Fibroblast of lung (primary cell): ENCODE measurements at regions not wholly inside any gene's neighbourhood (a gene's known extent, or its start where the extent isn't known, plus 50 kb on each side); places are given as distances from the start of the nearest gene placed in this dataset.

ENCODE experiments used
- DNase-seq, 2 donors: peaks; one replicate each; pipeline versions ENCODE4 v3.0.0 to v3.0.0-alpha.2; 2010; ENCODE audit warnings: low read depth in 2 of 2
- H2AFZ ChIP-seq: 2 replicates; pipeline ENCODE4 v1.5.1; 2012; ENCODE audit warnings: low read length, control low read depth, inconsistent platforms
- H3K27ac ChIP-seq: 2 replicates; pipeline ENCODE4 v1.5.1; 2011; ENCODE audit warnings: low read length, control low read depth; ENCODE audit not compliant: insufficient read depth
- H3K27me3 ChIP-seq: 2 replicates; pipeline ENCODE4 v1.5.1; 2011; ENCODE audit warnings: mild to moderate bottlenecking, low read length; ENCODE audit not compliant: control insufficient read depth, insufficient read depth
- H3K36me3 ChIP-seq: 2 replicates; pipeline ENCODE4 v1.5.1; 2011; ENCODE audit warnings: low read length; ENCODE audit not compliant: control insufficient read depth, insufficient read depth
- H3K4me1 ChIP-seq: 2 replicates; pipeline ENCODE4 v1.5.1; 2011; ENCODE audit warnings: low read length; ENCODE audit not compliant: control insufficient read depth, insufficient read depth; ENCODE audit errors: extremely low read depth
- H3K4me2 ChIP-seq: 2 replicates; pipeline ENCODE4 v1.5.1; 2011; ENCODE audit warnings: low read length, control low read depth; ENCODE audit not compliant: insufficient read depth; ENCODE audit errors: extremely low read depth
- H3K4me3 ChIP-seq, 4 experiments: fragments of 200-600 bp in 1 of 4; sonication (generic) in 1 of 4; replicated peaks in 1 of 4; 2 replicates each; pipeline ENCODE4 v1.5.1; 2011 to 2016; ENCODE audit warnings: low read length in 4 of 4, low read depth in 3 of 4, mild to moderate bottlenecking in 3 of 4, control low read depth in 2 of 4, inconsistent platforms in 1 of 4, mixed read lengths in 1 of 4; ENCODE audit not compliant: insufficient read depth in 1 of 4; ENCODE audit errors: control extremely low read depth in 1 of 4
- H3K79me2 ChIP-seq: 2 replicates; pipeline ENCODE4 v1.5.1; 2012; ENCODE audit warnings: mild to moderate bottlenecking, low read length, inconsistent platforms; ENCODE audit not compliant: control insufficient read depth, insufficient read depth
- H3K9ac ChIP-seq: 2 replicates; pipeline ENCODE4 v1.5.1; 2011; ENCODE audit warnings: mild to moderate bottlenecking, low read length, control low read depth; ENCODE audit not compliant: insufficient read depth
- H3K9me3 ChIP-seq: 2 replicates; pipeline ENCODE4 v1.5.1; 2012; ENCODE audit warnings: low read depth, low read length; ENCODE audit not compliant: control insufficient read depth, insufficient read depth
- H4K20me1 ChIP-seq: 2 replicates; pipeline ENCODE4 v1.5.1; 2011; ENCODE audit warnings: low read length; ENCODE audit not compliant: control insufficient read depth, insufficient read depth; ENCODE audit errors: extremely low read depth
- CTCF ChIP-seq, 2 donors: IDR thresholded peaks in 1 of 2; conservative IDR thresholded peaks in 1 of 2; 1 replicate in 1 of 2; 2 replicates in 1 of 2; pipeline ENCODE4 v1.5.1; 2011 to 2012; ENCODE audit warnings: low read length in 2 of 2, control low read depth in 1 of 2, inconsistent platforms in 1 of 2, low read depth in 1 of 2, mild to moderate bottlenecking in 1 of 2
- EZH2 ChIP-seq: IDR thresholded peaks from 2 replicates; pipeline ENCODE4 v1.5.1; 2012; ENCODE audit warnings: low read length, control low read depth, mild to moderate bottlenecking; ENCODE audit errors: missing control alignments

- Histone ChIP-seq H3K79me2 (no peaks in the 10 kb centered on the region), H3K9me3 (no peaks in the 10 kb centered on the region), H3K36me3 (no peaks in the 10 kb centered on the region), H3K4me1 (no peaks in the 10 kb centered on the region), H3K27me3 (no peaks in the 10 kb centered on the region), H3K27ac (no peak overlapping the region), H3K9ac (no peak overlapping the region), H3K4me3 (no peak overlapping the region), H2AFZ (no peak overlapping the region), H3K4me2 (no peak overlapping the region), H4K20me1 (no peaks in the 10 kb centered on the region)
- DNase-seq, result peak in 1 of 2 donors; percentile 32
- no peak for TF ChIP-seq CTCF (conservative IDR thresholded peaks at IDR 0.05 in 1 of 2, IDR thresholded peaks at IDR 0.05 in 1 of 2; ENCODE audit: low read depth in 1 of 2, low read length in 2 of 2)
- TF ChIP-seq EZH2, result no peak
These were observed 201.4 kb upstream of the CIBAR2 start for GRCh38 chr16:85313526-85314301.

- Histone ChIP-seq H3K9me3 (no peaks in the 10 kb centered on the region), H3K36me3 (no peaks in the 10 kb centered on the region), H3K4me1 (no peaks in the 10 kb centered on the region), H3K27me3 (no peaks in the 10 kb centered on the region), H3K27ac (no peak overlapping the region), H3K4me3 (no peak overlapping the region), H2AFZ (no peak overlapping the region), H4K20me1 (no peaks in the 10 kb centered on the region), H3K79me2 (no peaks in the 10 kb centered on the region), H3K4me2 (no peak overlapping the region), H3K9ac (no peak overlapping the region)
- TF ChIP-seq EZH2, result no peak
- TF ChIP-seq CTCF (conservative IDR thresholded peaks at IDR 0.05 in 1 of 2, IDR thresholded peaks at IDR 0.05 in 1 of 2; ENCODE audit: low read depth in 1 of 2, low read length in 2 of 2), result no peak
- DNase-seq, result no peak
These were observed 202.3 kb upstream of the CIBAR2 start for GRCh38 chr16:85314512-85314971.

GRCh38 chr16:85315866-85316265 lies 203.6 kb upstream of the CIBAR2 start:
- TF ChIP-seq CTCF (conservative IDR thresholded peaks at IDR 0.05 in 1 of 2, IDR thresholded peaks at IDR 0.05 in 1 of 2; ENCODE audit: low read depth in 1 of 2, low read length in 2 of 2), result no peak
- no peak for TF ChIP-seq EZH2
- H3K4me1 ChIP-seq, result peaks cover 3% of the 10 kb centered on the region

More at GRCh38 chr16:85315866-85316265, 203.6 kb upstream of the CIBAR2 start:
- Histone ChIP-seq H3K79me2 (no peaks in the 10 kb centered on the region), H2AFZ (no peak overlapping the region), H3K27me3 (no peaks in the 10 kb centered on the region), H3K9ac (no peak overlapping the region), H3K27ac (no peak overlapping the region), H3K36me3 (no peaks in the 10 kb centered on the region), H4K20me1 (no peaks in the 10 kb centered on the region), H3K4me2 (no peak overlapping the region), H3K4me3 (no peak overlapping the region), H3K9me3 (no peaks in the 10 kb centered on the region)
- no peak for DNase-seq
